ENCODE measurements at regions not wholly inside any gene's neighbourhood (a gene's known extent, or its start where the extent isn't known, plus 50 kb on each side); places are given as distances from the start of the nearest gene placed in this dataset.

GRCh38 chr21:28099001-28099705 is 893.5 kb downstream of the LTN1 start:
- TF ChIP-seq POLR2A (IDR thresholded peaks at IDR 0.05), result no peak
- no peak for TF ChIP-seq CTCF (IDR thresholded peaks at IDR 0.05)
